AG04449 (cell line): ENCODE measurements at regions not wholly inside any gene's neighbourhood (a gene's known extent, or its start where the extent isn't known, plus 50 kb on each side); places are given as distances from the start of the nearest gene placed in this dataset.
"Not testable (repeated sequence)": the region's sequence is repeated elsewhere in the genome, so short reads cannot be mapped to it uniquely, and the experiment has no call there.

Source experiments
- CTCF ChIA-PET: fragments of 350-600 bp; formaldehyde crosslinking; extraction: SDS; loops from one replicate; lab custom pipeline; 2021; ENCODE audit warnings: antibody characterized with exemption; lab: Yijun Ruan, JAX
- POLR2A ChIA-PET: fragments of 400-600, 350-600 bp; formaldehyde crosslinking; extraction: SDS; loops from one replicate; lab custom pipeline; 2020; ENCODE audit warnings: antibody characterized with exemption, inconsistent platforms; lab: Yijun Ruan, JAX
- DNase-seq: peaks from one replicate; pipeline ENCODE4 v3.0.0-alpha.2; 2010; ENCODE audit warnings: low read depth, low spot score
- H3K4me3 ChIP-seq: 2 replicates; pipeline ENCODE4 v1.5.1; 2011; ENCODE audit warnings: low read depth, mild to moderate bottlenecking, control low read depth, low read length
- CTCF ChIP-seq: IDR thresholded peaks from one replicate; pipeline ENCODE4 v1.5.1; 2011; ENCODE audit warnings: mild to moderate bottlenecking, moderate library complexity, low read length, control low read depth, inconsistent platforms; ENCODE audit not compliant: insufficient read depth; ENCODE audit errors: missing control alignments

GRCh38 chr10:36779238-36779846, 346.1 kb upstream of the ANKRD30A start:
- peak; percentile 65 for TF ChIP-seq CTCF
- ChIA-PET POLR2A (interaction anchor here (0.6 kb wide), 1 partner anchor 244 kb away, joined by 5 read pairs; no protein-coding TSS in a partner anchor), CTCF (interaction anchor here (0.6 to 7.9 kb wide), 47 partner anchors 9 to 1684 kb away, joined by 3 to 236 read pairs (median 3); no protein-coding TSS in a partner anchor)
- DNase-seq, result peak; percentile 41
- H3K4me3 ChIP-seq, result no peak overlapping the region

GRCh38 chr10:36778651-36779050, 346.7 kb upstream of the ANKRD30A start:
- H3K4me3 ChIP-seq, result no peak overlapping the region
- POLR2A ChIA-PET, result no interaction called here
- no peak for TF ChIP-seq CTCF
- DNase-seq, result no peak
- CTCF ChIA-PET, result interaction anchor here (0.9 to 7.9 kb wide), 7 partner anchors 30 to 1216 kb away, joined by 3 to 236 read pairs (median 5); no protein-coding TSS in a partner anchor

- POLR2A ChIA-PET, result no interaction called here
- CTCF ChIA-PET, result interaction anchor here (3.9 kb wide), 1 partner anchor 1138 kb away, joined by 22 read pairs; no protein-coding TSS in a partner anchor
- DNase-seq, result no peak
- no peak overlapping the region for H3K4me3 ChIP-seq
- no peak for TF ChIP-seq CTCF
Observed at GRCh38 chr10:36773652-36774051, 351.7 kb upstream of the ANKRD30A start.

GRCh38 chr10:36771725-36772124, 353.7 kb upstream of the ANKRD30A start:
- no peak for TF ChIP-seq CTCF
- H3K4me3 ChIP-seq, result no peak overlapping the region
- CTCF ChIA-PET, result interaction anchor here (0.7 to 3.9 kb wide), 10 partner anchors 9 to 1158 kb away, joined by 3 to 22 read pairs (median 4); no protein-coding TSS in a partner anchor
- no peak for DNase-seq
- POLR2A ChIA-PET, result no interaction called here

- DNase-seq, POLR2A ChIA-PET, H3K4me3 ChIP-seq: not testable (repeated sequence)
- CTCF ChIA-PET, result interaction anchor here (1.3 kb wide), 1 partner anchor 1135 kb away, joined by 4 read pairs; no protein-coding TSS in a partner anchor
Observed at GRCh38 chr10:36769741-36770140, 355.7 kb upstream of the ANKRD30A start.

GRCh38 chr10:36766940-36767339, 358.5 kb upstream of the ANKRD30A start:
- ChIA-PET CTCF (no interaction called here), POLR2A (interaction anchor here (0.6 kb wide), 1 partner anchor 56 kb away, joined by 3 read pairs; no protein-coding TSS in a partner anchor)
- no peak for TF ChIP-seq CTCF
- DNase-seq, result no peak
- H3K4me3 ChIP-seq, result no peak overlapping the region

- ChIA-PET POLR2A (no interaction called here), CTCF (no interaction called here)
- no peak for DNase-seq
- no peak for TF ChIP-seq CTCF
- H3K4me3 ChIP-seq, result no peak overlapping the region
Observed at GRCh38 chr10:36766415-36766810, 359.0 kb upstream of the ANKRD30A start.
